H1 (cell line): ENCODE measurements at regions not wholly inside any gene's neighbourhood (a gene's known extent, or its start where the extent isn't known, plus 50 kb on each side); places are given as distances from the start of the nearest gene placed in this dataset.

Source experiments
- CTCF ChIA-PET: fragments of 300-600 bp; sonication (Branson Sonifier 250); formaldehyde crosslinking; loops from one replicate; lab custom pipeline; 2021; ENCODE audit not compliant: partially characterized antibody; lab: Charles Lee
- POLR2A ChIA-PET: fragments of 300-600 bp; sonication (Branson Sonifier 250); formaldehyde crosslinking; loops from one replicate; lab custom pipeline; 2021; ENCODE audit warnings: inconsistent platforms; ENCODE audit not compliant: partially characterized antibody; lab: Charles Lee
- DNase-seq, 2 experiments: peaks; one replicate each; pipeline versions ENCODE4 v3.0.0 to v3.0.0-alpha.2; 2010 to 2022; ENCODE audit warnings: low spot score in 2 of 2, low read depth in 1 of 2, mixed read lengths in 1 of 2
- FAIRE-seq: peaks from 2 replicates; lab custom pipeline; 2011; peaks lifted over from hg19 to GRCh38; lab: Jason Lieb, UNC
- H2AFZ ChIP-seq: 2 replicates; pipeline ENCODE4 v1.8.1; 2012; ENCODE audit warnings: low read length, inconsistent platforms
- H2AK5ac ChIP-seq: 2 replicates; pipeline ENCODE4 v1.6.1; 2013; ENCODE audit warnings: low read depth, low read length
- H2BK120ac ChIP-seq: replicated peaks from 2 replicates; pipeline ENCODE3; 2013; ENCODE audit warnings: low read depth, low read length, inconsistent platforms
- H2BK12ac ChIP-seq: 2 replicates; pipeline ENCODE4 v1.6.1; 2013; ENCODE audit warnings: low read depth, low read length
- H2BK15ac ChIP-seq: 2 replicates; pipeline ENCODE4 v1.6.1; 2013; ENCODE audit warnings: low read length
- H2BK20ac ChIP-seq: 2 replicates; pipeline ENCODE4 v1.6.1; 2013; ENCODE audit warnings: low read length
- H2BK5ac ChIP-seq: 2 replicates; pipeline ENCODE4 v1.6.1; 2013; ENCODE audit warnings: low read depth, low read length
- H3K14ac ChIP-seq: 2 replicates; pipeline ENCODE4 v1.6.1; 2013; ENCODE audit warnings: inconsistent platforms; ENCODE audit not compliant: insufficient read length
- H3K18ac ChIP-seq: 2 replicates; pipeline ENCODE4 v1.6.1; 2013; ENCODE audit warnings: low read length; ENCODE audit errors: extremely low read depth
- H3K23ac ChIP-seq: 2 replicates; pipeline ENCODE4 v1.6.1; 2013; ENCODE audit warnings: inconsistent platforms; ENCODE audit not compliant: insufficient read length
- H3K23me2 ChIP-seq: 2 replicates; pipeline ENCODE4 v1.6.1; 2013; ENCODE audit warnings: low read depth, low read length
- H3K27ac ChIP-seq: 2 replicates; pipeline ENCODE4 v1.6.1; 2011; ENCODE audit warnings: low read depth, low read length, inconsistent platforms
- H3K27me3 ChIP-seq, 4 experiments: replicated peaks in 1 of 4; 1 replicate in 1 of 4; 2 replicates in 3 of 4; pipeline versions ENCODE4 v1.6.1 to v1.8.1; 2011 to 2013; ENCODE audit warnings: low read length in 3 of 4, mild to moderate bottlenecking in 3 of 4, inconsistent platforms in 2 of 4, mixed read lengths in 2 of 4, moderate library complexity in 1 of 4; ENCODE audit not compliant: control insufficient read depth in 3 of 4, insufficient read depth in 3 of 4; ENCODE audit errors: extremely low read depth in 1 of 4
- H3K36me3 ChIP-seq, 4 experiments: 2 replicates each; pipeline versions ENCODE4 v1.6.1 to v1.8.1; 2011 to 2013; ENCODE audit warnings: mild to moderate bottlenecking in 4 of 4, low read length in 3 of 4, moderate library complexity in 2 of 4, control low read depth in 1 of 4, inconsistent platforms in 1 of 4; ENCODE audit not compliant: insufficient read depth in 4 of 4, control insufficient read depth in 2 of 4
- H3K4ac ChIP-seq: replicated peaks from 2 replicates; pipeline ENCODE3; 2013; ENCODE audit warnings: low read length, low read depth, mixed read lengths, inconsistent platforms; ENCODE audit not compliant: insufficient read length
- H3K4me1 ChIP-seq, 4 experiments: replicated peaks in 1 of 4; 1 replicate in 1 of 4; 2 replicates in 3 of 4; pipeline versions ENCODE4 v1.6.1 to v1.8.1; 2011 to 2013; ENCODE audit warnings: low read length in 3 of 4, inconsistent platforms in 2 of 4, mixed read lengths in 1 of 4; ENCODE audit not compliant: insufficient read depth in 4 of 4, control insufficient read depth in 3 of 4
- H3K4me2 ChIP-seq, 2 experiments: 2 replicates each; pipeline versions ENCODE4 v1.6.1 to v1.8.1; 2011 to 2013; ENCODE audit warnings: low read depth in 2 of 2, low read length in 2 of 2, control low read depth in 1 of 2, inconsistent platforms in 1 of 2, mild to moderate bottlenecking in 1 of 2; ENCODE audit not compliant: insufficient read depth in 1 of 2
- H3K4me3 ChIP-seq, 4 experiments: fragments of 200-600, 300-600 bp in 1 of 4; sonication (generic), shearing (Covaris generic), sonication (Bioruptor Twin) in 1 of 4; 2 replicates each; pipeline versions ENCODE4 v1.5.1 to v1.8.1; 2011 to 2016; ENCODE audit warnings: low read length in 4 of 4, low read depth in 3 of 4, control low read depth in 2 of 4, inconsistent platforms in 2 of 4, mild to moderate bottlenecking in 2 of 4, mixed read lengths in 1 of 4, moderate library complexity in 1 of 4; ENCODE audit not compliant: insufficient read depth in 2 of 4; ENCODE audit errors: extremely low read depth in 1 of 4
- H3K56ac ChIP-seq: replicated peaks from 2 replicates; pipeline ENCODE3; 2013; ENCODE audit warnings: low read depth, mild to moderate bottlenecking, mixed read lengths, low read length, inconsistent platforms; ENCODE audit not compliant: insufficient read length
- H3K79me1 ChIP-seq: 2 replicates; pipeline ENCODE4 v1.6.1; 2013; ENCODE audit warnings: low read depth, low read length, control low read depth
- H3K79me2 ChIP-seq, 2 experiments: 2 replicates each; pipeline versions ENCODE4 v1.6.1 to v1.8.1; 2012 to 2013; ENCODE audit warnings: low read length in 2 of 2, mild to moderate bottlenecking in 2 of 2, inconsistent platforms in 1 of 2; ENCODE audit not compliant: insufficient read depth in 2 of 2, control insufficient read depth in 1 of 2
- H3K9ac ChIP-seq, 4 experiments: replicated peaks in 1 of 4; 1 replicate in 1 of 4; 2 replicates in 3 of 4; pipeline versions ENCODE4 v1.6.1 to v1.8.1; 2011 to 2013; ENCODE audit warnings: low read depth in 3 of 4, low read length in 3 of 4, control low read depth in 2 of 4, mild to moderate bottlenecking in 2 of 4, moderate library complexity in 2 of 4, inconsistent platforms in 1 of 4; ENCODE audit errors: extremely low read depth in 1 of 4
- H3K9me3 ChIP-seq, 2 experiments: 2 replicates each; pipeline versions ENCODE4 v1.6.1 to v1.8.1; 2012 to 2013; ENCODE audit warnings: mild to moderate bottlenecking in 2 of 2, moderate library complexity in 2 of 2, control low read depth in 1 of 2, inconsistent platforms in 1 of 2, low read depth in 1 of 2, low read length in 1 of 2, mixed read lengths in 1 of 2; ENCODE audit not compliant: insufficient read depth in 2 of 2
- H4K20me1 ChIP-seq, 2 experiments: replicated peaks in 1 of 2; 2 replicates each; pipeline versions ENCODE3 to v1.8.1; 2011 to 2013; ENCODE audit warnings: inconsistent platforms in 2 of 2, low read length in 2 of 2, mild to moderate bottlenecking in 1 of 2; ENCODE audit not compliant: insufficient read depth in 2 of 2, control insufficient read depth in 1 of 2
- H4K5ac ChIP-seq: 2 replicates; pipeline ENCODE4 v1.6.1; 2013; ENCODE audit warnings: low read length, low read depth, mixed read lengths, inconsistent platforms; ENCODE audit not compliant: insufficient read length
- H4K8ac ChIP-seq: 2 replicates; pipeline ENCODE4 v1.8.0; 2013; ENCODE audit warnings: mild to moderate bottlenecking, moderate library complexity, low read length, inconsistent platforms; ENCODE audit not compliant: insufficient read depth; ENCODE audit errors: extremely low read depth
- H4K91ac ChIP-seq: replicated peaks from 2 replicates; pipeline ENCODE3; 2013; ENCODE audit warnings: low read length, mixed read lengths, inconsistent platforms; ENCODE audit not compliant: insufficient read length
- WGBS, 2 experiments: shearing (Covaris generic) in 1 of 2; methylation state at CpG; one replicate each; pipeline versions ENCODE4 v1.1.6 to v1.1.7; 2013 to 2015; ENCODE audit warnings: low lambda C conversion rate in 2 of 2, mixed read lengths in 2 of 2, inconsistent platforms in 1 of 2, low coverage in 1 of 2, missing lambda C conversion rate in 1 of 2; ENCODE audit not compliant: insufficient replicate concordance in 2 of 2, insufficient coverage in 1 of 2, insufficient read length in 1 of 2; ENCODE audit errors: extremely low coverage in 1 of 2, missing lambda C conversion rate in 1 of 2; 5-methylcytosine and 5-hydroxymethylcytosine counted together

- H3K4me3 ChIP-seq = no peak overlapping the region
- no peak overlapping the region for H2BK12ac ChIP-seq
- H4K91ac ChIP-seq = no peak overlapping the region
- no peak overlapping the region for H2AFZ ChIP-seq
- no peak overlapping the region for H2BK5ac ChIP-seq
- H3K4me2 ChIP-seq = no peak overlapping the region
- no peak overlapping the region for H3K14ac ChIP-seq
- no peak overlapping the region for H3K9ac ChIP-seq
- no peak overlapping the region for H4K5ac ChIP-seq
- 93% methylated on average over 2 of the region's 3 CpGs; no CpG with 5 or more reads in 1 of the 2 experiments for WGBS, 2 experiments
- H3K36me3 ChIP-seq = no peaks in the 10 kb centered on the region
- H3K23me2 ChIP-seq = no peaks in the 10 kb centered on the region
- FAIRE-seq = no peak
- H2BK20ac ChIP-seq = no peak overlapping the region
- H3K79me1 ChIP-seq = no peaks in the 10 kb centered on the region
- no peaks in the 10 kb centered on the region for H4K20me1 ChIP-seq
- H3K4me1 ChIP-seq = no peaks in the 10 kb centered on the region
- no peak for DNase-seq
- no peak overlapping the region for H2AK5ac ChIP-seq
- H3K4ac ChIP-seq = no peak overlapping the region
- no peak overlapping the region for H3K56ac ChIP-seq
- no peaks in the 10 kb centered on the region for H3K79me2 ChIP-seq
- no peak overlapping the region for H2BK15ac ChIP-seq
- H2BK120ac ChIP-seq = no peak overlapping the region
- H3K18ac ChIP-seq = no peak overlapping the region
- ChIA-PET CTCF (interaction anchor here (1.3 kb wide), 2 partner anchors 13 to 20 kb away, joined by 3 to 5 read pairs; no protein-coding TSS in a partner anchor), POLR2A (no interaction called here)
- H3K9me3 ChIP-seq = no peaks in the 10 kb centered on the region
- H3K27ac ChIP-seq = no peak overlapping the region
- no peak overlapping the region for H3K23ac ChIP-seq
- H3K27me3 ChIP-seq = no peaks in the 10 kb centered on the region
- no peak overlapping the region for H4K8ac ChIP-seq
Measured at GRCh38 chrX:117838581-117839331, 277.9 kb downstream of the KLHL13 start.
